ENCODE measurements at regions not wholly inside any gene's neighbourhood (a gene's known extent, or its start where the extent isn't known, plus 50 kb on each side); places are given as distances from the start of the nearest gene placed in this dataset.
A peak's percentile ranks its signal among the peaks of the same experiment; 100 is the strongest.

DNA sequence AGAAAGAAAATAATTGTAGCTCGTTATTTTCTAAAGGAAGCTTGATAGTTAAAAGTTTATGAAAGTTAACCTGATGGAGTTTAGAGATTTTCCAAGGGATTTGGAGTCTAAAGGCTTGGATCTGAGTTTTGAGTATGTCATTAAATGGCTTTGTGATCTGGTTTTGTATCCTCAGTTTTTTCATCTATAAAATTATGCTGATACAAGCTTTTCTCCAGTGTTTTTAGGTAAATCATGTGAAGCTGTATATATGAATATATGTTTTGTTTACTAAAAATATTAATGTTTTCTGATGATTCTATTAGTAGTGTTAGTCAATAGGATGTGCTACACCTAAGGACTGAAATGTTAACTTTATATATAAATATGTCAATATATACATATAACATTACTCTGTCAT, 727.8 kb downstream of the CDH11 start:
- intact Hi-C loops (cut with DNase I), result no loop called here
- no peak overlapping the region for H3K4me3 ChIP-seq
- H3K4me1 ChIP-seq (replicated peaks), result no peaks in the 10 kb centered on the region
- no peaks in the 10 kb centered on the region for H3K36me3 ChIP-seq
- no peaks in the 10 kb centered on the region for H3K27me3 ChIP-seq (replicated peaks; ENCODE audit: insufficient read depth)
- 80% methylated on average over 1 of the region's 1 CpG for WGBS
- no peak for DNase-seq (ENCODE audit: low spot score)
- no peaks in the 10 kb centered on the region for H3K9me3 ChIP-seq
- H3K27ac ChIP-seq, result no peak overlapping the region
- TF ChIP-seq POLR2AphosphoS5 (IDR thresholded peaks at IDR 0.05) (no peak), POLR2A (IDR thresholded peaks at IDR 0.05) (no peak)
- TF ChIP-seq, protein P1, sequence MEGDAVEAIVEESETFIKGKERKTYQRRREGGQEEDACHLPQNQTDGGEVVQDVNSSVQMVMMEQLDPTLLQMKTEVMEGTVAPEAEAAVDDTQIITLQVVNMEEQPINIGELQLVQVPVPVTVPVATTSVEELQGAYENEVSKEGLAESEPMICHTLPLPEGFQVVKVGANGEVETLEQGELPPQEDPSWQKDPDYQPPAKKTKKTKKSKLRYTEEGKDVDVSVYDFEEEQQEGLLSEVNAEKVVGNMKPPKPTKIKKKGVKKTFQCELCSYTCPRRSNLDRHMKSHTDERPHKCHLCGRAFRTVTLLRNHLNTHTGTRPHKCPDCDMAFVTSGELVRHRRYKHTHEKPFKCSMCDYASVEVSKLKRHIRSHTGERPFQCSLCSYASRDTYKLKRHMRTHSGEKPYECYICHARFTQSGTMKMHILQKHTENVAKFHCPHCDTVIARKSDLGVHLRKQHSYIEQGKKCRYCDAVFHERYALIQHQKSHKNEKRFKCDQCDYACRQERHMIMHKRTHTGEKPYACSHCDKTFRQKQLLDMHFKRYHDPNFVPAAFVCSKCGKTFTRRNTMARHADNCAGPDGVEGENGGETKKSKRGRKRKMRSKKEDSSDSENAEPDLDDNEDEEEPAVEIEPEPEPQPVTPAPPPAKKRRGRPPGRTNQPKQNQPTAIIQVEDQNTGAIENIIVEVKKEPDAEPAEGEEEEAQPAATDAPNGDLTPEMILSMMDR (IDR thresholded peaks at IDR 0.05), result no peak

DNA sequence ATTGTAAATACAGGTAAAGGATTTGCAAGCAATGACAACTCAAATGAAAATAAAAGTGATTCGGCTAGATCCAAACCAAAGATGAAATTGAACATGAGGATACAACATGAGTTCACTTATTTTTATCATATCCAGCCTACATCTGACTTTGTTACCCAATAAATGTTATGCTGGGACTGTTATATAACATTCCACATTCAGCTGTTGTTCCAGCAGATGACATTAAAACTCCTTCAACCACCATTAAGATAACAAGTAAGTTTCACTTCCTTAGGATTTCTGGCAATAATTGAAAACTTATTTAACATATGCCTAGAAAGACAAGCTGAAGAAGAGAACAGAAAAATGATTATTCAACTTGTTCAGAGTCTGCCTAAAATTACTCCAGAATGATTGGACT, 729.4 kb downstream of the CDH11 start:
- WGBS, result 31% methylated on average over 1 of the region's 1 CpG
- H3K9me3 ChIP-seq, result no peaks in the 10 kb centered on the region
- no peak overlapping the region for H3K4me3 ChIP-seq
- no peaks in the 10 kb centered on the region for H3K27me3 ChIP-seq (replicated peaks; ENCODE audit: insufficient read depth)
- no peak for DNase-seq (ENCODE audit: low spot score)
- H3K36me3 ChIP-seq, result no peaks in the 10 kb centered on the region
- TF ChIP-seq POLR2A (IDR thresholded peaks at IDR 0.05) (no peak), POLR2AphosphoS5 (IDR thresholded peaks at IDR 0.05) (no peak)
- TF ChIP-seq, protein P1 (IDR thresholded peaks at IDR 0.05), result no peak
- intact Hi-C loops (cut with DNase I), result no loop called here
- no peak overlapping the region for H3K27ac ChIP-seq
- no peaks in the 10 kb centered on the region for H3K4me1 ChIP-seq (replicated peaks)

DNA sequence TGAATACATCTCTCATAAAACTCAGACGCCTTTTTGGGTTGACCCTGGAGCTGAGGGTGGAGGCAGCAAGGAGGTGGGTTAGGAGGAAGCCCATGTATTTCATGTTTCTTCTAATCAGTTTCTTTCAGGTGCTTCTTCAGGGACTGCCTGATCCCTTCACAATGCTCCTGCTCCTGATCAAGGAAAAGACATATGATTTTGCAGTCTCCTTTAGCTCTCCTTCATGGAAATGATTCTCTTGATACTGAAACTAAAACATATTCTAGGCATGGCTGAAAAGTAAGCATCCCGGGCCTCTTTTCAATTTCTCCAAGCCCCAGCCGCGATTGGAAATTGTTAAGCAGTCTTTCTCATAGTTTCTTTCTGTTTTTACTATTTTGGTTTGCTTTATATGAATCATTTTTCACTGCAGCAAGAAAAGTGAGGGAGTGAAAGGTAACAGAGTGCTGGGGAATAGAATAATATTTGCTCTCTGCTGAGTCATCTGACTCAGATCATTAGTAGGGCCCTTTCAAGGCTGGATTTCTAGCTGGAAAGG, 730.7 kb downstream of the CDH11 start:
- Histone ChIP-seq H3K36me3 (no peaks in the 10 kb centered on the region), H3K9me3 (no peaks in the 10 kb centered on the region), H3K27ac (peak overlapping the region; percentile 11 to 25), H3K4me1 (replicated peaks) (no peaks in the 10 kb centered on the region), H3K4me3 (no peak overlapping the region), H3K27me3 (replicated peaks; ENCODE audit: insufficient read depth) (no peaks in the 10 kb centered on the region)
- 27% methylated on average over 4 of the region's 4 CpGs for whole genome bisulfite sequencing
- intact Hi-C loops (cut with DNase I), result no loop called here
- TF ChIP-seq POLR2AphosphoS5 (IDR thresholded peaks at IDR 0.05) (no peak), POLR2A (IDR thresholded peaks at IDR 0.05) (no peak)
- TF ChIP-seq, protein P1 (IDR thresholded peaks at IDR 0.05), result no peak
- DNase-seq (ENCODE audit: low spot score), result no peak

DNA sequence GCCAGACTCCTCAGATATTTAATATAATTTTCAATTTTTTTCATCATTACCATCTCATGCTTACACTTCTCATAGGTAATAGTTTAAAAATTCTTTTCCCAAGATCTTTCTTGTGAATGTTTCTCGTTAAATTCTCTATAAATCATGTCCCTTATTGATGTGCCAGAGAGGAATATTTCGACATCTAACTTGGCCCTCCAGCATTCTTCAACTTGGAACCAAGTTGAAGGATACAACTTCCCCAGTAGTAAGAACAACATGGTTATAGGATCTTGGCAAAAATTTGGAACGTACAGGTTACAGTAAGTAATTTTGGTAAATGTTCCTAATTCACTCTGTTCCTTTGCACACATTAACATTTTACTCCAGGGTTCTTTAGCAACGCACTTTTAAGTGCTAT, 731.8 kb downstream of the CDH11 start:
- peak overlapping the region in 1 of 2 donors; percentile 25 for H3K27ac ChIP-seq
- intact Hi-C loops (cut with DNase I), result no loop called here
- no peaks in the 10 kb centered on the region for H3K27me3 ChIP-seq (replicated peaks; ENCODE audit: insufficient read depth)
- TF ChIP-seq, protein P1 (IDR thresholded peaks at IDR 0.05), result no peak
- TF ChIP-seq POLR2AphosphoS5 (IDR thresholded peaks at IDR 0.05), result no peak
- TF ChIP-seq POLR2A (IDR thresholded peaks at IDR 0.05), result no peak
- H3K4me1 ChIP-seq (replicated peaks), result no peaks in the 10 kb centered on the region
- WGBS, result 23% methylated on average over 4 of the region's 4 CpGs
- no peaks in the 10 kb centered on the region for H3K36me3 ChIP-seq
- no peaks in the 10 kb centered on the region for H3K9me3 ChIP-seq
- no peak overlapping the region for H3K4me3 ChIP-seq
- DNase-seq (ENCODE audit: low spot score), result no peak

DNA sequence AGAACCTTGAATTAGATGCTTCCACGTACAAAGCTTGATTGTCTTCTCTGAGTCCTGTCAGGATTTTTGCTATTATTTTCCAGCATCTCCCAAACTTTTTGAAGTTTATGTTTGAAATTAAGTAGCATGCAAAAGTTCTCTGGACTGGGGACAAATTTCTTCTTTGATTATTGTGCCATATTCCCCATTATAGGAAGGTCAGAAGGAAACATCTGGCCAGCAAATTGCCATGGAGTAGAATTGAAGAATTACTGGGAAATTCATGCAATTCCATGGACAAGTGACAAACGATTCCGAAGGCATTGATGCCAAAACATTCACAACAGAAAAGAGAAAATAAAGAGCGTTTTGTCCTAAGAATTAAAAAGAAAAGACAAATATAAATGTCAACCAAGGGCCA, 737.2 kb downstream of the CDH11 start:
- Histone ChIP-seq H3K27me3 (replicated peaks; ENCODE audit: insufficient read depth) (no peaks in the 10 kb centered on the region), H3K4me1 (replicated peaks) (no peaks in the 10 kb centered on the region), H3K9me3 (no peaks in the 10 kb centered on the region), H3K36me3 (no peaks in the 10 kb centered on the region), H3K4me3 (no peak overlapping the region), H3K27ac (no peak overlapping the region)
- DNase-seq (ENCODE audit: low spot score), result no peak
- TF ChIP-seq, protein P1 (IDR thresholded peaks at IDR 0.05), result no peak
- TF ChIP-seq POLR2AphosphoS5 (IDR thresholded peaks at IDR 0.05) (no peak), POLR2A (IDR thresholded peaks at IDR 0.05) (no peak)
- intact Hi-C loops (cut with DNase I), result no loop called here
- whole genome bisulfite sequencing, result 16% methylated on average over 4 of the region's 4 CpGs

All from prostate gland (tissue), 2 donors.